Peyer's patch (tissue), 4 donors: ENCODE measurements at regions not wholly inside any gene's neighbourhood (a gene's known extent, or its start where the extent isn't known, plus 50 kb on each side); places are given as distances from the start of the nearest gene placed in this dataset.

Experiments used
- POLR2A ChIP-seq, 2 donors: fragments of 450-650 bp; IDR thresholded peaks; one replicate each; pipeline ENCODE4 v1.5.1; 2017; ENCODE audit warnings: antibody characterized with exemption in 2 of 2, mild to moderate bottlenecking in 2 of 2, moderate library complexity in 2 of 2
- TF ChIP-seq, protein P1 (sequence below), 6 experiments: fragments of 450-650 bp in 4 of 6; fragments of 200-600 bp in 2 of 6; sonication (generic) in 1 of 6; IDR thresholded peaks; one replicate each; pipeline ENCODE4 v1.5.1; 2017 to 2019; ENCODE audit warnings: antibody characterized with exemption in 6 of 6, mild to moderate bottlenecking in 3 of 6, moderate library complexity in 1 of 6

DNA sequence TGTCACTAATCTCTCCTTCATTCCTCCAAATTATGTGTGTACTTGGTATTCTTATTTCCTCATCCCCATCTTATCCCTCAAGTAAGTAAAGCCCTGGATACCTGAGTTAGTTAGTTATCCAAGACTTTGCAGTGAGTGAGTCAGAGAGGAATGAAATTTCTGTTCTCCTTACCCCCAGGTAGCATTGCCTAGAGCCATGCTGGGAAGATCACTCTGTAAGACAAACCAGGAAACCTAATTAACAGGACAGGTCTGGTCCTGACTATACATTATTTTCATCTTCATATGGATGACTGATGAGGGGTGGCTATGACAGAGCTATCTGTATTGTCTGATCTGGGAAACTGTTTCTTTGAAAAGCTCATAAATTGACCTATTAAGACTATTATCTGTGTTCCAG is 55.0 kb upstream of the ITGA6 start:
- TF ChIP-seq, protein P1, sequence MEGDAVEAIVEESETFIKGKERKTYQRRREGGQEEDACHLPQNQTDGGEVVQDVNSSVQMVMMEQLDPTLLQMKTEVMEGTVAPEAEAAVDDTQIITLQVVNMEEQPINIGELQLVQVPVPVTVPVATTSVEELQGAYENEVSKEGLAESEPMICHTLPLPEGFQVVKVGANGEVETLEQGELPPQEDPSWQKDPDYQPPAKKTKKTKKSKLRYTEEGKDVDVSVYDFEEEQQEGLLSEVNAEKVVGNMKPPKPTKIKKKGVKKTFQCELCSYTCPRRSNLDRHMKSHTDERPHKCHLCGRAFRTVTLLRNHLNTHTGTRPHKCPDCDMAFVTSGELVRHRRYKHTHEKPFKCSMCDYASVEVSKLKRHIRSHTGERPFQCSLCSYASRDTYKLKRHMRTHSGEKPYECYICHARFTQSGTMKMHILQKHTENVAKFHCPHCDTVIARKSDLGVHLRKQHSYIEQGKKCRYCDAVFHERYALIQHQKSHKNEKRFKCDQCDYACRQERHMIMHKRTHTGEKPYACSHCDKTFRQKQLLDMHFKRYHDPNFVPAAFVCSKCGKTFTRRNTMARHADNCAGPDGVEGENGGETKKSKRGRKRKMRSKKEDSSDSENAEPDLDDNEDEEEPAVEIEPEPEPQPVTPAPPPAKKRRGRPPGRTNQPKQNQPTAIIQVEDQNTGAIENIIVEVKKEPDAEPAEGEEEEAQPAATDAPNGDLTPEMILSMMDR (IDR thresholded peaks at IDR 0.05), result no peak
- no peak for TF ChIP-seq POLR2A (IDR thresholded peaks at IDR 0.05)
